HEK293T (cell line): ENCODE measurements at regions not wholly inside any gene's neighbourhood (a gene's known extent, or its start where the extent isn't known, plus 50 kb on each side); places are given as distances from the start of the nearest gene placed in this dataset.

Source experiments
- ARNT ChIP-seq: fragments of 450-650 bp; IDR thresholded peaks from 2 replicates; pipeline ENCODE4 v1.6.1; 2017; ENCODE audit warnings: mild to moderate bottlenecking
- BHLHE40 ChIP-seq: fragments of 450-650 bp; IDR thresholded peaks from 2 replicates; pipeline ENCODE4 v1.6.1; 2016; ENCODE audit warnings: mild to moderate bottlenecking, moderate library complexity, borderline replicate concordance
- ELF4 ChIP-seq: fragments of 450-650 bp; IDR thresholded peaks from 2 replicates; pipeline ENCODE4 v1.6.1; 2017; ENCODE audit warnings: antibody characterized with exemption
- FOXA1 ChIP-seq: fragments of 450-650 bp; IDR thresholded peaks from 2 replicates; pipeline ENCODE4 v1.6.1; 2016; ENCODE audit warnings: mild to moderate bottlenecking
- FOXM1 ChIP-seq: fragments of 450-650 bp; IDR thresholded peaks from 2 replicates; pipeline ENCODE4 v1.6.1; 2017; ENCODE audit warnings: mild to moderate bottlenecking, borderline replicate concordance
- NFRKB ChIP-seq: fragments of 450-650 bp; IDR thresholded peaks from 2 replicates; pipeline ENCODE4 v1.6.1; 2016; ENCODE audit warnings: mild to moderate bottlenecking, moderate library complexity
- SP1 ChIP-seq: fragments of 450-650 bp; IDR thresholded peaks from 2 replicates; pipeline ENCODE4 v1.6.1; 2017
- SUZ12 ChIP-seq: fragments of 450-650 bp; IDR thresholded peaks from 2 replicates; pipeline ENCODE4 v1.6.1; 2016; ENCODE audit warnings: mild to moderate bottlenecking
- ZNF384 ChIP-seq: fragments of 450-650 bp; IDR thresholded peaks from 2 replicates; pipeline ENCODE4 v1.6.1; 2016

DNA sequence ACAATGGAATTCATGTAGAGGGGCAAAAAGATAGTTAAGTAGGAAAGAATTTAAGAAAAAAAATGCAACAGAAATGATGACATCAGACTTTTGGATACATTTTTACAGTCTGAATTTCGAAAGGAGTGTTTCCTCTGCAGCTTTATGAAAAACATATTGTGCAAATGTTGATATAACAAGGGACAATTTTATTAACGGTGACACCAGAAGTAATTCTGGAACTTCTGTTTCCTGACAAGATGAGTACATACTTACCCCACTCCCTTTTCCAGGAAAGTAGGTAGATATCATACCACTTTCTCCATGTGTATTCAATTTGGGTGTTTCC, 369.6 kb downstream of the FBXO15 start:
- no peak for TF ChIP-seq ELF4
- TF ChIP-seq ZNF384 = no peak
- no peak for TF ChIP-seq SP1
- no peak for TF ChIP-seq NFRKB
- TF ChIP-seq FOXM1 = no peak
- no peak for TF ChIP-seq FOXA1
- TF ChIP-seq BHLHE40 = no peak
- TF ChIP-seq ARNT = no peak
- no peak for TF ChIP-seq SUZ12
